ENCODE measurements at regions not wholly inside any gene's neighbourhood (a gene's known extent, or its start where the extent isn't known, plus 50 kb on each side); places are given as distances from the start of the nearest gene placed in this dataset.

DNA sequence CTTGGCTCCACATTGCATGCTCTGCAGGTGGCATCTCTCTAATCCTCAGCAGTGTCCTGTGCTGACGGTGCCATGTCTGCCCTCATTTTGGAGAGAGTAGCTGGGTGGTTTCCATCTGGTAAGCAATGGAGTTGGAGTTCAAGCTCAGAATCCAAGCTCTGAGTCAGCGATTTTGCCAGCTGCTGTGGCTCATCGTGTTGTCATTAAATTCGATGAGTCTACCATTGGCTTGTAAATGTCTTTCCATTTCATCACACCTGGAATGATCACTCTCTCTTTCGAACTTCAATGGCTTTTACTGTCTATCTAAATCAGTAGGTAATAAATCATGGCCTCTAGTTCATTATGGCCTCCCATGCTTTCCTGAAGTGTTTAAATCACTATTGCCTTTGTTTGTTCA, 378.5 kb upstream of the TSHZ2 start:
- Mint-ChIP-seq H3K27ac (no peak overlapping the region), H3K27me3 (ENCODE audit: low read depth) (no peaks in the 10 kb centered on the region; the same call in none of the 2 replicates), H3K4me1 (no peaks in the 10 kb centered on the region), H3K4me3 (no peak overlapping the region), H3K36me3 (no peaks in the 10 kb centered on the region), H3K9me3 (peaks cover 5% of the 10 kb centered on the region)
- ChIA-PET POLR2A (no interaction called here), CTCF (no interaction called here)
- DNase-seq (ENCODE audit: low spot score): no peak
- TF ChIP-seq, protein P1, sequence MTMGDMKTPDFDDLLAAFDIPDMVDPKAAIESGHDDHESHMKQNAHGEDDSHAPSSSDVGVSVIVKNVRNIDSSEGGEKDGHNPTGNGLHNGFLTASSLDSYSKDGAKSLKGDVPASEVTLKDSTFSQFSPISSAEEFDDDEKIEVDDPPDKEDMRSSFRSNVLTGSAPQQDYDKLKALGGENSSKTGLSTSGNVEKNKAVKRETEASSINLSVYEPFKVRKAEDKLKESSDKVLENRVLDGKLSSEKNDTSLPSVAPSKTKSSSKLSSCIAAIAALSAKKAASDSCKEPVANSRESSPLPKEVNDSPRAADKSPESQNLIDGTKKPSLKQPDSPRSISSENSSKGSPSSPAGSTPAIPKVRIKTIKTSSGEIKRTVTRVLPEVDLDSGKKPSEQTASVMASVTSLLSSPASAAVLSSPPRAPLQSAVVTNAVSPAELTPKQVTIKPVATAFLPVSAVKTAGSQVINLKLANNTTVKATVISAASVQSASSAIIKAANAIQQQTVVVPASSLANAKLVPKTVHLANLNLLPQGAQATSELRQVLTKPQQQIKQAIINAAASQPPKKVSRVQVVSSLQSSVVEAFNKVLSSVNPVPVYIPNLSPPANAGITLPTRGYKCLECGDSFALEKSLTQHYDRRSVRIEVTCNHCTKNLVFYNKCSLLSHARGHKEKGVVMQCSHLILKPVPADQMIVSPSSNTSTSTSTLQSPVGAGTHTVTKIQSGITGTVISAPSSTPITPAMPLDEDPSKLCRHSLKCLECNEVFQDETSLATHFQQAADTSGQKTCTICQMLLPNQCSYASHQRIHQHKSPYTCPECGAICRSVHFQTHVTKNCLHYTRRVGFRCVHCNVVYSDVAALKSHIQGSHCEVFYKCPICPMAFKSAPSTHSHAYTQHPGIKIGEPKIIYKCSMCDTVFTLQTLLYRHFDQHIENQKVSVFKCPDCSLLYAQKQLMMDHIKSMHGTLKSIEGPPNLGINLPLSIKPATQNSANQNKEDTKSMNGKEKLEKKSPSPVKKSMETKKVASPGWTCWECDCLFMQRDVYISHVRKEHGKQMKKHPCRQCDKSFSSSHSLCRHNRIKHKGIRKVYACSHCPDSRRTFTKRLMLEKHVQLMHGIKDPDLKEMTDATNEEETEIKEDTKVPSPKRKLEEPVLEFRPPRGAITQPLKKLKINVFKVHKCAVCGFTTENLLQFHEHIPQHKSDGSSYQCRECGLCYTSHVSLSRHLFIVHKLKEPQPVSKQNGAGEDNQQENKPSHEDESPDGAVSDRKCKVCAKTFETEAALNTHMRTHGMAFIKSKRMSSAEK (CRISPR knock-in tag; IDR thresholded peaks at IDR 0.05; ENCODE audit: borderline replicate concordance): no peak
- TF ChIP-seq, protein P2, sequence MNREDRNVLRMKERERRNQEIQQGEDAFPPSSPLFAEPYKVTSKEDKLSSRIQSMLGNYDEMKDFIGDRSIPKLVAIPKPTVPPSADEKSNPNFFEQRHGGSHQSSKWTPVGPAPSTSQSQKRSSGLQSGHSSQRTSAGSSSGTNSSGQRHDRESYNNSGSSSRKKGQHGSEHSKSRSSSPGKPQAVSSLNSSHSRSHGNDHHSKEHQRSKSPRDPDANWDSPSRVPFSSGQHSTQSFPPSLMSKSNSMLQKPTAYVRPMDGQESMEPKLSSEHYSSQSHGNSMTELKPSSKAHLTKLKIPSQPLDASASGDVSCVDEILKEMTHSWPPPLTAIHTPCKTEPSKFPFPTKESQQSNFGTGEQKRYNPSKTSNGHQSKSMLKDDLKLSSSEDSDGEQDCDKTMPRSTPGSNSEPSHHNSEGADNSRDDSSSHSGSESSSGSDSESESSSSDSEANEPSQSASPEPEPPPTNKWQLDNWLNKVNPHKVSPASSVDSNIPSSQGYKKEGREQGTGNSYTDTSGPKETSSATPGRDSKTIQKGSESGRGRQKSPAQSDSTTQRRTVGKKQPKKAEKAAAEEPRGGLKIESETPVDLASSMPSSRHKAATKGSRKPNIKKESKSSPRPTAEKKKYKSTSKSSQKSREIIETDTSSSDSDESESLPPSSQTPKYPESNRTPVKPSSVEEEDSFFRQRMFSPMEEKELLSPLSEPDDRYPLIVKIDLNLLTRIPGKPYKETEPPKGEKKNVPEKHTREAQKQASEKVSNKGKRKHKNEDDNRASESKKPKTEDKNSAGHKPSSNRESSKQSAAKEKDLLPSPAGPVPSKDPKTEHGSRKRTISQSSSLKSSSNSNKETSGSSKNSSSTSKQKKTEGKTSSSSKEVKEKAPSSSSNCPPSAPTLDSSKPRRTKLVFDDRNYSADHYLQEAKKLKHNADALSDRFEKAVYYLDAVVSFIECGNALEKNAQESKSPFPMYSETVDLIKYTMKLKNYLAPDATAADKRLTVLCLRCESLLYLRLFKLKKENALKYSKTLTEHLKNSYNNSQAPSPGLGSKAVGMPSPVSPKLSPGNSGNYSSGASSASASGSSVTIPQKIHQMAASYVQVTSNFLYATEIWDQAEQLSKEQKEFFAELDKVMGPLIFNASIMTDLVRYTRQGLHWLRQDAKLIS (CRISPR knock-in tag; IDR thresholded peaks at IDR 0.05; ENCODE audit: borderline replicate concordance): no peak
- TF ChIP-seq, protein P3, sequence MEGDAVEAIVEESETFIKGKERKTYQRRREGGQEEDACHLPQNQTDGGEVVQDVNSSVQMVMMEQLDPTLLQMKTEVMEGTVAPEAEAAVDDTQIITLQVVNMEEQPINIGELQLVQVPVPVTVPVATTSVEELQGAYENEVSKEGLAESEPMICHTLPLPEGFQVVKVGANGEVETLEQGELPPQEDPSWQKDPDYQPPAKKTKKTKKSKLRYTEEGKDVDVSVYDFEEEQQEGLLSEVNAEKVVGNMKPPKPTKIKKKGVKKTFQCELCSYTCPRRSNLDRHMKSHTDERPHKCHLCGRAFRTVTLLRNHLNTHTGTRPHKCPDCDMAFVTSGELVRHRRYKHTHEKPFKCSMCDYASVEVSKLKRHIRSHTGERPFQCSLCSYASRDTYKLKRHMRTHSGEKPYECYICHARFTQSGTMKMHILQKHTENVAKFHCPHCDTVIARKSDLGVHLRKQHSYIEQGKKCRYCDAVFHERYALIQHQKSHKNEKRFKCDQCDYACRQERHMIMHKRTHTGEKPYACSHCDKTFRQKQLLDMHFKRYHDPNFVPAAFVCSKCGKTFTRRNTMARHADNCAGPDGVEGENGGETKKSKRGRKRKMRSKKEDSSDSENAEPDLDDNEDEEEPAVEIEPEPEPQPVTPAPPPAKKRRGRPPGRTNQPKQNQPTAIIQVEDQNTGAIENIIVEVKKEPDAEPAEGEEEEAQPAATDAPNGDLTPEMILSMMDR (IDR thresholded peaks at IDR 0.05): no peak
- no peak for TF ChIP-seq JUN (CRISPR knock-in tag; IDR thresholded peaks at IDR 0.05)
- TF ChIP-seq ETV6 (CRISPR knock-in tag; IDR thresholded peaks at IDR 0.05): no peak
- TF ChIP-seq, protein P4, sequence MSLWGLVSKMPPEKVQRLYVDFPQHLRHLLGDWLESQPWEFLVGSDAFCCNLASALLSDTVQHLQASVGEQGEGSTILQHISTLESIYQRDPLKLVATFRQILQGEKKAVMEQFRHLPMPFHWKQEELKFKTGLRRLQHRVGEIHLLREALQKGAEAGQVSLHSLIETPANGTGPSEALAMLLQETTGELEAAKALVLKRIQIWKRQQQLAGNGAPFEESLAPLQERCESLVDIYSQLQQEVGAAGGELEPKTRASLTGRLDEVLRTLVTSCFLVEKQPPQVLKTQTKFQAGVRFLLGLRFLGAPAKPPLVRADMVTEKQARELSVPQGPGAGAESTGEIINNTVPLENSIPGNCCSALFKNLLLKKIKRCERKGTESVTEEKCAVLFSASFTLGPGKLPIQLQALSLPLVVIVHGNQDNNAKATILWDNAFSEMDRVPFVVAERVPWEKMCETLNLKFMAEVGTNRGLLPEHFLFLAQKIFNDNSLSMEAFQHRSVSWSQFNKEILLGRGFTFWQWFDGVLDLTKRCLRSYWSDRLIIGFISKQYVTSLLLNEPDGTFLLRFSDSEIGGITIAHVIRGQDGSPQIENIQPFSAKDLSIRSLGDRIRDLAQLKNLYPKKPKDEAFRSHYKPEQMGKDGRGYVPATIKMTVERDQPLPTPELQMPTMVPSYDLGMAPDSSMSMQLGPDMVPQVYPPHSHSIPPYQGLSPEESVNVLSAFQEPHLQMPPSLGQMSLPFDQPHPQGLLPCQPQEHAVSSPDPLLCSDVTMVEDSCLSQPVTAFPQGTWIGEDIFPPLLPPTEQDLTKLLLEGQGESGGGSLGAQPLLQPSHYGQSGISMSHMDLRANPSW (CRISPR knock-in tag; conservative IDR thresholded peaks at IDR 0.05; ENCODE audit: low read depth): no peak
- TF ChIP-seq, protein P5, sequence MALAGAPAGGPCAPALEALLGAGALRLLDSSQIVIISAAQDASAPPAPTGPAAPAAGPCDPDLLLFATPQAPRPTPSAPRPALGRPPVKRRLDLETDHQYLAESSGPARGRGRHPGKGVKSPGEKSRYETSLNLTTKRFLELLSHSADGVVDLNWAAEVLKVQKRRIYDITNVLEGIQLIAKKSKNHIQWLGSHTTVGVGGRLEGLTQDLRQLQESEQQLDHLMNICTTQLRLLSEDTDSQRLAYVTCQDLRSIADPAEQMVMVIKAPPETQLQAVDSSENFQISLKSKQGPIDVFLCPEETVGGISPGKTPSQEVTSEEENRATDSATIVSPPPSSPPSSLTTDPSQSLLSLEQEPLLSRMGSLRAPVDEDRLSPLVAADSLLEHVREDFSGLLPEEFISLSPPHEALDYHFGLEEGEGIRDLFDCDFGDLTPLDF (CRISPR knock-in tag; IDR thresholded peaks at IDR 0.05): no peak
- TF ChIP-seq ZNF263 (CRISPR knock-in tag; IDR thresholded peaks at IDR 0.05; ENCODE audit: low read depth): no peak
- no peak for ATAC-seq

DNA sequence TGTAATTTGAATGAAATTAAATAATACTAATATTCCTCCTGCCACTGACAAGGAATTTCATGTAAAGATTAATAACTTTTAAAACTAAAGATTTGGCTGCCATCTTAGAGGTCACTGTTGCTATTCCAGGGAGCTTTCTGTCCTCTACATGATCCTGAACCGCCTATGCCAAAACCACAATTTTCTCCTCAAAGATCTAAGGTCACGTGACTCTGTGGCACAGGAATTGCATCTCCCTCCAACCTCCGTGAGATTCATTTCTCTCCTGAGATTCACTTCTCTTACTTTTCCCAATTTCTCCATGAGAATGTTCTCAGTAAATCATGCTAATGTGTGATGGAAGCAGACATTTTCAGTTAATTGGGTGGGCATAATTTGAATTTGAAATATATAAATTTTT, 379.6 kb upstream of the TSHZ2 start:
- no peak for TF ChIP-seq CREM (CRISPR knock-in tag; IDR thresholded peaks at IDR 0.05)
- no peak for TF ChIP-seq ZNF263 (CRISPR knock-in tag; IDR thresholded peaks at IDR 0.05; ENCODE audit: low read depth)
- TF ChIP-seq, protein P4 (CRISPR knock-in tag; conservative IDR thresholded peaks at IDR 0.05; ENCODE audit: low read depth): no peak
- POLR2A ChIA-PET: no interaction called here
- Mint-ChIP-seq H3K4me1 (no peaks in the 10 kb centered on the region), H3K27ac (no peak overlapping the region), H3K9me3 (peaks cover 5% of the 10 kb centered on the region), H3K27me3 (ENCODE audit: low read depth) (no peaks in the 10 kb centered on the region; the same call in 1 of the 2 replicates), H3K4me3 (no peak overlapping the region), H3K36me3 (no peaks in the 10 kb centered on the region)
- no peak for ATAC-seq
- CTCF ChIA-PET: no interaction called here
- no peak for DNase-seq (ENCODE audit: low spot score)

Measured in WTC11 (cell line).